Coronary artery (tissue), 2 donors: ENCODE measurements at regions not wholly inside any gene's neighbourhood (a gene's known extent, or its start where the extent isn't known, plus 50 kb on each side); places are given as distances from the start of the nearest gene placed in this dataset.

Experiments used
- DNase-seq: peaks from one replicate; pipeline ENCODE4 v3.0.0-alpha.2; 2017; ENCODE audit warnings: low spot score
- H3K27ac ChIP-seq, 2 donors: fragments of 200-600 bp; sonication (generic); one replicate each; pipeline ENCODE4 v1.5.1; 2016 to 2019
- H3K4me3 ChIP-seq: fragments of 200-600 bp; sonication (generic); 2 replicates; pipeline ENCODE4 v1.5.1; 2016; ENCODE audit warnings: mild to moderate bottlenecking, moderate library complexity
- CTCF ChIP-seq: fragments of 200-600 bp; sonication (generic); IDR thresholded peaks from one replicate; pipeline ENCODE4 v1.5.1; 2019; ENCODE audit warnings: antibody characterized with exemption

GRCh38 chr16:60279061-60279665, 1545.0 kb upstream of the GOT2 start:
- Histone ChIP-seq H3K4me3 (no peak overlapping the region), H3K27ac (no peak overlapping the region)
- no peak for TF ChIP-seq CTCF
- DNase-seq, result no peak

GRCh38 chr16:60274431-60275019, 1540.4 kb upstream of the GOT2 start:
- no peak for TF ChIP-seq CTCF
- no peak for DNase-seq
- H3K4me3 ChIP-seq, result no peak overlapping the region
- no peak overlapping the region for H3K27ac ChIP-seq

GRCh38 chr16:60271781-60272180, 1537.7 kb upstream of the GOT2 start:
- no peak for DNase-seq
- no peak overlapping the region for H3K27ac ChIP-seq
- no peak for TF ChIP-seq CTCF
- H3K4me3 ChIP-seq, result no peak overlapping the region

- DNase-seq, result no peak
- TF ChIP-seq CTCF, result no peak
- Histone ChIP-seq H3K4me3 (no peak overlapping the region), H3K27ac (no peak overlapping the region)
Measured at GRCh38 chr16:60271025-60271771, 1537.1 kb upstream of the GOT2 start.

GRCh38 chr16:60261425-60261824, 1527.3 kb upstream of the GOT2 start:
- no peak for TF ChIP-seq CTCF
- no peak overlapping the region for H3K27ac ChIP-seq

GRCh38 chr16:60259956-60260355, 1525.8 kb upstream of the GOT2 start:
- no peak for TF ChIP-seq CTCF
- H3K27ac ChIP-seq, result no peak overlapping the region
- DNase-seq, result no peak
- H3K4me3 ChIP-seq, result no peak overlapping the region

More at GRCh38 chr16:60261425-60261824, 1527.3 kb upstream of the GOT2 start:
- H3K4me3 ChIP-seq, result no peak overlapping the region
- DNase-seq, result no peak
